Neural progenitor cell (in vitro differentiated cells): ENCODE measurements at regions not wholly inside any gene's neighbourhood (a gene's known extent, or its start where the extent isn't known, plus 50 kb on each side); places are given as distances from the start of the nearest gene placed in this dataset.

Experiments
- DNase-seq: peaks from one replicate; pipeline ENCODE4 v3.0.0-alpha.2; 2016; ENCODE audit warnings: low spot score
- H2AFZ ChIP-seq: fragments of 200-600 bp; sonication (generic); replicated peaks from 2 replicates; pipeline ENCODE4 v1.6.1; 2016; ENCODE audit warnings: antibody characterized with exemption
- H3F3A ChIP-seq: fragments of 200-600 bp; sonication (generic); 2 replicates; pipeline ENCODE4 v1.6.1; 2016; ENCODE audit warnings: antibody characterized with exemption, low read depth
- H3K27ac ChIP-seq: fragments of 200-600 bp; sonication (generic); 2 replicates; pipeline ENCODE4 v1.5.1; 2016; ENCODE audit warnings: mild to moderate bottlenecking
- H3K27me3 ChIP-seq: fragments of 200-600 bp; sonication (generic); 2 replicates; pipeline ENCODE4 v1.6.1; 2016; ENCODE audit warnings: mild to moderate bottlenecking, moderate library complexity
- H3K36me3 ChIP-seq: fragments of 200-600 bp; sonication (generic); 2 replicates; pipeline ENCODE4 v1.5.1; 2016
- H3K4me1 ChIP-seq: fragments of 200-600 bp; sonication (generic); 2 replicates; pipeline ENCODE4 v1.6.1; 2016; ENCODE audit warnings: mixed run types
- H3K4me2 ChIP-seq: fragments of 200-600 bp; sonication (generic); 2 replicates; pipeline ENCODE4 v1.6.1; 2016
- H3K4me3 ChIP-seq: fragments of 200-600 bp; sonication (generic); 2 replicates; pipeline ENCODE4 v1.5.1; 2016
- H3K79me2 ChIP-seq: fragments of 200-600 bp; sonication (generic); 2 replicates; pipeline ENCODE4 v1.6.1; 2016; ENCODE audit warnings: low read depth
- H3K9ac ChIP-seq: fragments of 200-600 bp; sonication (generic); 2 replicates; pipeline ENCODE4 v1.6.1; 2016
- H3K9me3 ChIP-seq: fragments of 200-600 bp; sonication (generic); 2 replicates; pipeline ENCODE4 v1.5.1; 2016; ENCODE audit warnings: low read depth
- H4K20me1 ChIP-seq: fragments of 200-600 bp; sonication (generic); 2 replicates; pipeline ENCODE4 v1.6.1; 2016; ENCODE audit warnings: low read depth
- H3K27ac Mint-ChIP-seq: 3 replicates; pipeline ENCODE4 v1.8.0; 2021; ENCODE audit warnings: mixed read lengths
- H3K27me3 Mint-ChIP-seq: 2 replicates; pipeline ENCODE4 v1.8.0; 2022; ENCODE audit warnings: low read depth, mild to moderate bottlenecking, inconsistent platforms, moderate library complexity, mixed read lengths; ENCODE audit not compliant: insufficient read depth
- H3K36me3 Mint-ChIP-seq: 3 replicates; pipeline ENCODE4 v1.8.0; 2021; ENCODE audit warnings: mixed read lengths
- H3K4me1 Mint-ChIP-seq: 3 replicates; pipeline ENCODE4 v1.8.0; 2021; ENCODE audit warnings: mixed read lengths
- H3K4me3 Mint-ChIP-seq: 3 replicates; pipeline ENCODE4 v1.8.0; 2021; ENCODE audit warnings: mild to moderate bottlenecking, moderate library complexity, mixed read lengths
- H3K9me3 Mint-ChIP-seq: 3 replicates; pipeline ENCODE4 v1.8.0; 2020; ENCODE audit warnings: mixed read lengths
- CTCF ChIP-seq: fragments of 200-600 bp; sonication (generic); IDR thresholded peaks from 2 replicates; pipeline ENCODE4 v1.5.1; 2017; ENCODE audit warnings: antibody characterized with exemption, mild to moderate bottlenecking
- EZH2 ChIP-seq: fragments of 200-600 bp; sonication (generic); IDR thresholded peaks from 2 replicates; pipeline ENCODE4 v1.6.1; 2017; ENCODE audit warnings: antibody characterized with exemption, mild to moderate bottlenecking, moderate library complexity
- EZH2phosphoT487 ChIP-seq: fragments of 200-600 bp; sonication (generic); IDR thresholded peaks from 2 replicates; pipeline ENCODE4 v1.6.1; 2017; ENCODE audit warnings: antibody characterized with exemption

- H3F3A ChIP-seq = no peaks in the 10 kb centered on the region
- TF ChIP-seq EZH2 = no peak
- no peak for TF ChIP-seq EZH2phosphoT487
- no peak for TF ChIP-seq CTCF
- H3K4me1 Mint-ChIP-seq = peaks cover 7% of the 10 kb centered on the region
- H3K4me1 ChIP-seq = no peaks in the 10 kb centered on the region
- no peak overlapping the region for H3K4me2 ChIP-seq
- no peak overlapping the region for H3K4me3 Mint-ChIP-seq
- H3K27ac Mint-ChIP-seq = no peak overlapping the region
- H3K27me3 Mint-ChIP-seq = no peaks in the 10 kb centered on the region
- H3K4me3 ChIP-seq = no peak overlapping the region
- no peaks in the 10 kb centered on the region for H3K9me3 ChIP-seq
- no peaks in the 10 kb centered on the region for H3K79me2 ChIP-seq
- no peaks in the 10 kb centered on the region for H3K36me3 ChIP-seq
- no peaks in the 10 kb centered on the region for H3K9me3 Mint-ChIP-seq
- H2AFZ ChIP-seq = no peak overlapping the region
- no peaks in the 10 kb centered on the region for H3K36me3 Mint-ChIP-seq
- H4K20me1 ChIP-seq = no peaks in the 10 kb centered on the region
- no peak for DNase-seq
- no peak overlapping the region for H3K9ac ChIP-seq
- no peaks in the 10 kb centered on the region for H3K27me3 ChIP-seq
- H3K27ac ChIP-seq = no peak overlapping the region
Measured at GRCh38 chr10:83706120-83706519, 433.2 kb upstream of the GHITM start.

GRCh38 chr10:83706952-83707582 lies 432.2 kb upstream of the GHITM start:
- H2AFZ ChIP-seq = no peak overlapping the region
- no peaks in the 10 kb centered on the region for H4K20me1 ChIP-seq
- no peaks in the 10 kb centered on the region for H3K79me2 ChIP-seq
- H3K4me3 ChIP-seq = no peak overlapping the region
- no peak overlapping the region for H3K4me3 Mint-ChIP-seq
- H3K9me3 ChIP-seq = no peaks in the 10 kb centered on the region
- H3K27me3 ChIP-seq = no peaks in the 10 kb centered on the region
- no peak for DNase-seq
- peaks cover 3% of the 10 kb centered on the region for H3K4me1 Mint-ChIP-seq
- no peaks in the 10 kb centered on the region for H3K4me1 ChIP-seq
- H3K4me2 ChIP-seq = no peak overlapping the region
- no peak overlapping the region for H3K27ac ChIP-seq
- H3K27ac Mint-ChIP-seq = no peak overlapping the region
- H3K9me3 Mint-ChIP-seq = no peaks in the 10 kb centered on the region
- no peak for TF ChIP-seq EZH2
- no peak for TF ChIP-seq EZH2phosphoT487
- TF ChIP-seq CTCF = no peak
- H3K9ac ChIP-seq = no peak overlapping the region
- no peaks in the 10 kb centered on the region for H3F3A ChIP-seq
- H3K36me3 ChIP-seq = no peaks in the 10 kb centered on the region
- no peaks in the 10 kb centered on the region for H3K36me3 Mint-ChIP-seq
- no peaks in the 10 kb centered on the region for H3K27me3 Mint-ChIP-seq

DNA sequence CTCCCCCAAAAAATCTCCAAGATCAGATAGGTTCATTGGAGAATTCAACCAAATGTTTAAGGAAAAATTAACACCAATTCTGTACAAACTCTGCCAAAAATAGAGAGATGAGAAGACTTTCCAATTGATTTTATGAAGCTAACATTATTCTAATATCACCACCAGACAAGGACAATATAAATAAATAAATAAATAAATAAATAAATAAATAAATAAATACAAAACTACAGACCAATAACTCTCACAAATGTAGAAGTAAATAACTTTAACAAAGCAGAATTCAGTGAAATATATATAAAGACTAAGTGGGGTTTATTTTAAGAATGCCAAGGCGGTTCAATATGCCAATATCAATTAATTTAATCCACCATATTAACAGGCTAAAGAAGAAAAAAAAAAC lies 425.9 kb upstream of the GHITM start:
- no peaks in the 10 kb centered on the region for H3K4me1 Mint-ChIP-seq
- H3K36me3 ChIP-seq = no peaks in the 10 kb centered on the region
- H3K79me2 ChIP-seq = no peaks in the 10 kb centered on the region
- no peak overlapping the region for H3K4me3 Mint-ChIP-seq
- H3K27me3 ChIP-seq = no peaks in the 10 kb centered on the region
- no peak overlapping the region for H3K27ac Mint-ChIP-seq
- H4K20me1 ChIP-seq = no peaks in the 10 kb centered on the region
- no peaks in the 10 kb centered on the region for H3K27me3 Mint-ChIP-seq
- TF ChIP-seq EZH2 (no peak), EZH2phosphoT487 (no peak), CTCF (no peak)
- no peak overlapping the region for H3K9ac ChIP-seq
- H3K4me3 ChIP-seq = no peak overlapping the region
- H3F3A ChIP-seq = no peaks in the 10 kb centered on the region
- no peak overlapping the region for H3K27ac ChIP-seq
- no peaks in the 10 kb centered on the region for H3K9me3 ChIP-seq
- no peaks in the 10 kb centered on the region for H3K9me3 Mint-ChIP-seq
- no peak overlapping the region for H2AFZ ChIP-seq
- H3K36me3 Mint-ChIP-seq = no peaks in the 10 kb centered on the region
- H3K4me2 ChIP-seq = no peak overlapping the region
- DNase-seq = no peak
- H3K4me1 ChIP-seq = no peaks in the 10 kb centered on the region
